GM12875 (cell line): ENCODE measurements at regions not wholly inside any gene's neighbourhood (a gene's known extent, or its start where the extent isn't known, plus 50 kb on each side); places are given as distances from the start of the nearest gene placed in this dataset.
"Not testable (repeated sequence)": the region's sequence is repeated elsewhere in the genome, so short reads cannot be mapped to it uniquely, and the experiment has no call there.

Experiments used
- H3K4me3 ChIP-seq: one replicate; pipeline ENCODE4 v1.5.1; 2011; ENCODE audit warnings: low read depth, low read length, control low read depth
- CTCF ChIP-seq: IDR thresholded peaks from 2 replicates; pipeline ENCODE4 v1.5.1; 2011; ENCODE audit warnings: low read depth, mild to moderate bottlenecking, control low read depth, inconsistent platforms, low read length, moderate library complexity, borderline replicate concordance; ENCODE audit not compliant: insufficient read depth

DNA sequence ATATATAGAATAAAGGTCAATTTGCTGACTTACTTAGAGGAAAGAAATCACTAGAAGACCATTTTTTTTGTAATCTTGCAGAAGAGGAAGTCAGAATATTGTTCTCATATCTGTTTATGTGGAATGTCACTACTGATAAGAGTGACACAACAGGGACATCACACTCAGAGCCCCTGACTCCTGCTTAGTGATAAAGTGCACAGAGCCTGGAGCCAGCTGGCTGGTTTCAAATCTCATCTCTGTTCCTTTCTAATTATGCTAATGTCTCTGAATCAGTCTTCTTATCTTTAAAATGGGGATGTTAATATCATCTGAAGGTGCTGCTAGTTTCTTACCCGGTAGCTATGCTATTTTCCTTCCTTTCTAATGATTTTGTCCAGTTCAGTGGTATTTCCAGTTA is 58.6 kb upstream of the LIFR start:
- TF ChIP-seq CTCF, result no peak
- H3K4me3 ChIP-seq, result no peak overlapping the region

GRCh38 chr5:38615981-38616451 is 59.6 kb upstream of the LIFR start:
- H3K4me3 ChIP-seq, result no peak overlapping the region
- TF ChIP-seq CTCF, result no peak

DNA sequence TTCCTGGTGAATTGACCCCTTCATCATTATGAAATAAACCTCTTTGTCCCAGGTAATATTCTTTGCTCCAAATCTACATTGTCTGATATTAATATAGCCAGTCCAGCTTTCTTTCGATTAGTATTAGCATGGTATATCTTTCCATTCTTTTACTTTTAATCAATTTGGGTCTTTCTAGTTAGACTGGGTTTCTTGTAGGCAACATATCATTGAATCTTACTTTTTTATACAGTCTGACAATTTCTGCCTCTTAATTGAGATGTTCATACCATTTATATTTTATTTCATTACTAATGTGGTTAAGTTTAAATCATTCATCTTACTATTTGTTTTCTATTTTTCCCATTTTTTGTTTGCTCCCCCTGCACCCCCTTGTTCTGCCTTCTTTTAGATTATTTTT is 61.7 kb upstream of the LIFR start:
- H3K4me3 ChIP-seq, result no peak overlapping the region
- no peak for TF ChIP-seq CTCF

DNA sequence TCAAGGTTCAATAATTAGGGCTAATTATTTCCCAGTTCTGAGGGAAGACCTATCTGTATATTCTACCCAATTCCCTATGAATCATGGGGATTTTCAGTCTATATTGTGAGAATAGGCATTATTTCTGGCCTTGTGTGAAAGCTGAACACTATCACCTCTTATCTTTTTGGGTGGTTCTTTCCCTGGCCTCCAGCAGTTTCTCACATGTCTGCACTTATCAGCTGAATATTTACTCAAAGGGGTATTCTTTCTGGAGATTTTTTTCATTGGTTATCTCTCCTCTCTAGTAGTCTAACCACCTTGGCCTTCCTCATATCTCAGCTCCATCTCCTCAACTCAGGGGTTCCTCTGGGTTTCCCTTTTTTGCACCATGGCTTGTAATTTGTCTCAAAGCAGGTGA is 64.9 kb upstream of the LIFR start:
- H3K4me3 ChIP-seq, result no peak overlapping the region
- TF ChIP-seq CTCF, result no peak

DNA sequence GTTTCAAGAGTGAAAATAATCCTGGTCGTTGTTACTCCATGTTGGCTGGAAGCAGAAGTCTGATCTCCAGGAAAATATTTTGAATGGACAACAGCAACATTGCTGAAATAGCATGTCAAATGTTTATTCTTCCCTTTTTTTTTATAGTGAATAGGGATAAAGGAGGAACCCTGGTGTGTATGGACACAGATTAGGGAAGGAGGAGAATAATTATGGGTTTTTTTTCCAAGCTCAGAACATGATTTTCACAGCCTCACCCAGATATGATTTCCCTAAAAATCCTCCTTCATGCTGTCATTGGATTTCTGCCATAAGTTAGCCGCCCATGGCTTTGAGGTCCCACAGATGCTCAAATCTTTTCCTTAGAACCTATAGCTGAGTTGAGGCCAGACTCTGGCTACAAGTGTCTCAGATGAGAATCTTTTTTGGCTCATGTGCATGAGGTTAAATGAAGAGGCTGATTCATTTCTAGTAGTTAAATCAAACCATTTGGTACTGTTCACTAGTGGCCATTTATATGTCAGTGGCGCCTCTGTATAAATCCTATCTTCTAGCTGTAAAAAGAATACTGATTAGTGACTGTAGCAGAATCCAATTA is 65.5 kb upstream of the LIFR start:
- no peak overlapping the region for H3K4me3 ChIP-seq
- no peak for TF ChIP-seq CTCF

DNA sequence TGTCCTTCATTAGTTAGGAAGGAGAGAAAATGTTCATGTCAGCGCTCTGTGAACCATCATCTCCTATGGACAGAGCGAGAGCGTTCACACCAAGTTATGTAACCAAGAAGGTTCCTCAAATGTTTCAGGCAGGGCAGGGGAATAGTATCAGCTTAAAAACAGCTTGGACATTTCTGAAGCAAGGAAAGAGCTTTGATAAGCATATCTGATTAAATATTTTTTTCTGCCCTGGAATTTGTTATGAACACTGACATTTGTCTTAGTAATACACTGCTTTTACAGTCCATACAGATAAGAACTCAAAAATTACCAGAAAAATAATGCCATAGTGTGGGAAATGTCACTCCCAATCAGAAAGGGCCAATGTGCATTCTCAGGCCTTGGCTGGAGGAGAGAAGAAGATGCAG is 66.3 kb upstream of the LIFR start:
- no peak for TF ChIP-seq CTCF
- no peak overlapping the region for H3K4me3 ChIP-seq

DNA sequence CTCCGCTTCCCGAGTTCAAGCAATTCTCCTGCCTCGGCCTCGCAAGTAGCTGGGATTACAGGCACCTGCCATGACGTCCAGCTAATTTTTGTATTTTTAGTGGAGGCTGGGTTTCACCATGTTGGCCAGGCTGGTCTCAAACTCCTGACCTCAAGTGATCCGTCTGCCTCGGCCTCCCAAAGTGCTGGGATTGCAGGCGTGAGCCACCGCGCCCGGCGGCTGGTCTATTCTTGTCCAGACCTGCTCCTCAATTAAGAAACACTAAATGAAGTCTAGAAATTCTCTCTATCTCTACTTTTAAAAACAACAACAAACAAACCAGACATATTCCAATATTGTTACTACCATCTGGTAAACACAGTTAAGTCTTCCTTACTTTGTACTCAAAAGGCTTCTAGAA is 68.1 kb upstream of the LIFR start:
- H3K4me3 ChIP-seq, result not testable (repeated sequence)

- H3K4me3 ChIP-seq, result not testable (repeated sequence)
Measured at GRCh38 chr5:38631376-38631775, 74.9 kb upstream of the LIFR start.
